ENCODE measurements at regions not wholly inside any gene's neighbourhood (a gene's known extent, or its start where the extent isn't known, plus 50 kb on each side); places are given as distances from the start of the nearest gene placed in this dataset.

DNA sequence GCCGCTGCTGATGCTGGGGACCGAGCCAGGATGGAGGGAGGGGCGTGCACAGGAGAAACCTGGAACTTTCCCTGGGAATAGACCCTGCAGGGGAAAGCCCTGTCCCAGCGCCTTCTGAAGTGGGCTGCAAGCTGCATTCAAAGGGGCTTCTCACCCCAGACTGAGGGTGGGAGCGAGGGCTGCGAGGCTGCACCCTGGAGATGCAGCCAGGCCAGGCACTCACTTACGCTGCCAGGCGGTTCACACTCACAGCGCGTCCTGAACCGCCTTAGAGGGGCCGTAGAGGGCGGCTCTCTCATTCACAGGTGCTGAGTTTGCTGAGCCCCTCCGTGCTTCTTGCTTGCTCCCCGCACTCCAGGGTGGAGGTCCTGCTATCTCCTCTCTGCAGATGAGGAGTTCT, 208.5 kb upstream of the C14orf180 start:
- no peak overlapping the region for H3K27ac Mint-ChIP-seq
- no peak overlapping the region for H3K4me3 Mint-ChIP-seq
- H3K4me1 Mint-ChIP-seq, result no peaks in the 10 kb centered on the region

DNA sequence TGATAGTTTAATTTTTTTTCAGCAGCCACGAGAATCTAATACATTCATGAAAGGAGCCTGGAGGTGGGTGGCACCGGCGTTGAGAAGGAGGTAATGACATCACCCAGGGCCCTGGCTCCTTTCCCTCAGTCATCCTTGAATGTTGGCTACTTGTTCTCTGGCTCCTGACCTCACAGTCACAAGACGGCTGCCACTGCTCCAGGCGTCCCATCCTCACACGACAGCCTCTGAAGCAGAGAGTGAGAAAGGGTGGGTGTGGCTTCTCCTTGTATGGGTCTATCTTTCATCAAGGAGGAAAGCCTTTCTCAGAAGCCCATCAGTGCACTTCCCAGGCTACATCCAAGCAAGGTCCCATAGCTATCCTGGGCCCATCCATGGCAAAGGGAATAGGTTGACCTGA, 207.6 kb upstream of the C14orf180 start:
- Mint-ChIP-seq H3K4me1 (no peaks in the 10 kb centered on the region), H3K27me3 (peaks cover 1% of the 10 kb centered on the region), H3K27ac (peak overlapping the region in 1 of 3 donors; percentile 63), H3K4me3 (peak overlapping the region in 1 of 4 donors; percentile 28), H3K9me3 (peaks cover 0 to 2% (median 0%) of the 10 kb centered on the region in 3 donors), H3K36me3 (no peaks in the 10 kb centered on the region)

More for the DNA sequence above, 208.5 kb upstream of the C14orf180 start:
- Mint-ChIP-seq H3K9me3 (no peaks in the 10 kb centered on the region), H3K36me3 (no peaks in the 10 kb centered on the region), H3K27me3 (peaks cover 3% of the 10 kb centered on the region)

DNA sequence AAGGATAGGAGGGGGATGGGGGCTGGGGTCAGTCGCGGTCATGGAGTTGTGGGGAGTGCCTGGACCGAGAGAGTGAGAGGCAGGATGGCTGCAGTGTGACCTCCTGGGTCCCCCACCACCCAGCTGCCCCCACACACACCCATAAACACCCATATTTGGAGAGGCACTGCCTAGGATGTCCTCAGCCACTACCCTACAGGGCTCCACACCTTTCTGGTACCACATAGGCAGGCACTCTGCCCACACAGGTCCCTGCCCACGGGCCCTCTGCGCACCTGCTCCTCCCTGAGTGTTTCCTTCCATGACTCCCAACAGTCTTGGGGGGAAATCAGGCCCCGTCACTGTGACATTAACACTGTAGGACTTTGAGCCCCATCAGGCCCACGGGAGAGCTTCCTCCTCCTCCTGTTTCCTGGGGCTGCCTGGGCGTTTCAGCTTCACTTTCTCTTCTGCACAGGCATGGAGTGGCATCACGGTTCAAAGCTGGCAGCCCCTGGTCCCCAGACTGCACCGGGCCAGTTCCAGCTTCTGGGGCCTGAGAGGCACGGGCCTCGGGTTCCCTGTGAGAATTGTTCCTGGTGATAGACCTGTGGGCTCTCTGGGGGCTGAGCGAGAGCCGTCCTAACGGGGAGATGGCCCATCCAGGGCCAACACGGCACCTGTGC, 207.0 kb upstream of the C14orf180 start:
- Mint-ChIP-seq H3K9me3 (peaks cover 0 to 2% (median 0%) of the 10 kb centered on the region in 3 donors), H3K4me1 (no peaks in the 10 kb centered on the region), H3K27ac (no peak overlapping the region), H3K36me3 (no peaks in the 10 kb centered on the region), H3K27me3 (peaks cover 5% of the 10 kb centered on the region), H3K4me3 (no peak overlapping the region)

DNA sequence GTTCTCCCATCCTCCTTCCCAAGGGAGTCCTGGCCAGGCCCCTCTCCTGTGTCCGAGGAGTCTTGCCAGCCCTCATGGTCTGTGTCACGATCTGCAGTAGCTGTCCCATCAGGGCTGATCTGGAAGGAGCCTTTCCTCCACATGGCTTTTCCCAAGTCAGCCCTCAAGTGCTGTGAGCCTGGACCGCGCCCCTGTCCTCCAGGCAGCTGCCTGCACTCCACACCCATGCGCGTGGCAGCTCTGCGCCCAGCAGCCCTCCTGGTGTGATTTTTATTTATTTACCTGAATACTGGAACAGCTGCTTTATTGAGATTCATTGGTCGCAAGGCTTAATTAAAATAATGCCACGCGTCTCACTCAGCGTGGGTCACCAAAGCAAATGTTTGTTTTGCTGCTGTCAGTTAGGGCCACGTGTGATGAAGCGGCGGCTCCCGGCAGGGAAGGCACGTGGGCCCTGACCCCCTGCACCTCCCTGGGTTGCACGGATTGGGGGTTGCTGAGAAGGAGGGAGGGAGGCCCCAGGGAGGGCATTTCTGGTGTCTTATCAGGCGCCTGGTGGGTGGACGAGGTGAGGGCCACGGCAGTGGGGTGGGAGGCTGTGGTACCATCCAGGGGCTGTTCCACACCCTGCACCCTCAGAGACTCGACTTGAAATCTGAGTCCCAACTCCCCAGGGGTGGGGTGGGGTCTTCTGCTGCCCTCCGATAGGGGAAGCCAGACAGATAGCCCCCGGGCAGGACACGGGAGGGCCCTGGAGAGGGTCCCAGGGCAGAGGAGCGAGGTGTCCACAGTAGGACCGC, 206.3 kb upstream of the C14orf180 start:
- Mint-ChIP-seq H3K27me3 (peaks cover 9% of the 10 kb centered on the region), H3K4me3 (no peak overlapping the region), H3K9me3 (peaks cover 0 to 2% (median 0%) of the 10 kb centered on the region in 3 donors), H3K36me3 (no peaks in the 10 kb centered on the region), H3K4me1 (no peaks in the 10 kb centered on the region), H3K27ac (no peak overlapping the region)

DNA sequence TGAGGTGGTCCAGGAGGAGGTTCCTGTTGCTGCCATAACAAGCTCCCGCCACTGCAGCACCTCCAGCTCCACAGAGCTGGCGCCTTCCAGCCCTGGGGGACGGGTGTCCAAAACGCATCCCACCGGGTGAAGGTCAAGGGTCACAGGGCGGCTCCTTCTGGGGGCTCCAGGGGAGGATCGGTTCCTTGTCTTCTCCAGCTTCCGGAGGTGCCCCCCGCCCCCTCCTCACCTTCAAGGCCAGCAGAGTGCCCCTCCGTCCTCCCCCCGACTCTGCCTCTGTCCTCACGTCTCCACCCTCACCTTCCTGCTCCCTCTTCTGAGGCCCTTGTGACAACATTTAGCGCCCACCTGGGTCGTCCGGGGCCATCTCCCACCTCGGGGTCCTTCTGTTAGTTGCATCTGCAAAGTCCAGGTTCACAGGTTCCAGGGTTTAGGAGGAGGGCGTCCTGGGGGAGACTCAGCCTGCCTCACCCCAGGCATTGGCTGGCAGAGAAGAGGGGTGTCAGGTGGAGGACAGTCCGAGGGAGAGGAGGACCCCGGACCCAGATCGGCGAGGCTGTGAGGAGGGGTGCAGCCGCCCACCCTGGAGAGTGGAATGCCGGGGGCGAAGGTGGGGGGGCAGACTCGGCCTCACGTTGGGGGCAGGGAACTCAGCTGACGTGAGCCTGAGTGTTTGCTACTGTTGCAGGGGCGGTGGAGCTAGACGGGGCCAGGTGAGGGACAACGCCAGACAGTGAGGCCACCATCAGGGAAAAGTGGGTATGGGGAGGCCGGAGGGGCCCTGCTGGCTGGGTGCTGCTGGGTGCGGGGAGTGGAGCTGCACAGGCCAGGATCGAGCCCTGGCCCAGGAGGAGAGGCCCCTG, 205.5 kb upstream of the C14orf180 start:
- H3K9me3 Mint-ChIP-seq, result peaks cover 0 to 2% (median 0%) of the 10 kb centered on the region in 3 donors
- peaks cover 8% of the 10 kb centered on the region for H3K27me3 Mint-ChIP-seq
- H3K4me3 Mint-ChIP-seq, result no peak overlapping the region
- no peak overlapping the region for H3K27ac Mint-ChIP-seq
- no peaks in the 10 kb centered on the region for H3K36me3 Mint-ChIP-seq
- no peaks in the 10 kb centered on the region for H3K4me1 Mint-ChIP-seq

DNA sequence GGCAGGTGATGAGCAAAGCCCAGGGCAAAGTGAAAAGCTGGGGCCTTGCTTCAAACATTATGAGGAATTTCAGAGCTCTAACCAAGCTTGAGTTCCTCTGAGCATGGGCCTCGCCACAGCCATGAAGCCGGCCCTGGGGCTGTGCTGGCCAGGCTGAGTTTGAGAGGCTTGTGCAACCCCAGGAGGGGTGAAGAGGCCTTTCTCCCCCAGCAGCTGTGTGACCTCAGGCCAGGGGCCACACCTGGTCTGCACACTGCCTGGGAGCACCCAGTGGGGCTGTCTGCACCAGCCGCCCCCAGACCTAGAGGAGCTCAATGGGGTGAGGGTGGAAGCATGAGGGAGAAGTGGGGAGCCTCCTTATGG, 204.9 kb upstream of the C14orf180 start:
- H3K27ac Mint-ChIP-seq, result no peak overlapping the region
- H3K9me3 Mint-ChIP-seq, result peaks cover 0 to 2% (median 2%) of the 10 kb centered on the region in 3 donors
- H3K36me3 Mint-ChIP-seq, result no peaks in the 10 kb centered on the region
- H3K4me3 Mint-ChIP-seq, result no peak overlapping the region
- H3K4me1 Mint-ChIP-seq, result no peaks in the 10 kb centered on the region
- peaks cover 13% of the 10 kb centered on the region for H3K27me3 Mint-ChIP-seq

DNA sequence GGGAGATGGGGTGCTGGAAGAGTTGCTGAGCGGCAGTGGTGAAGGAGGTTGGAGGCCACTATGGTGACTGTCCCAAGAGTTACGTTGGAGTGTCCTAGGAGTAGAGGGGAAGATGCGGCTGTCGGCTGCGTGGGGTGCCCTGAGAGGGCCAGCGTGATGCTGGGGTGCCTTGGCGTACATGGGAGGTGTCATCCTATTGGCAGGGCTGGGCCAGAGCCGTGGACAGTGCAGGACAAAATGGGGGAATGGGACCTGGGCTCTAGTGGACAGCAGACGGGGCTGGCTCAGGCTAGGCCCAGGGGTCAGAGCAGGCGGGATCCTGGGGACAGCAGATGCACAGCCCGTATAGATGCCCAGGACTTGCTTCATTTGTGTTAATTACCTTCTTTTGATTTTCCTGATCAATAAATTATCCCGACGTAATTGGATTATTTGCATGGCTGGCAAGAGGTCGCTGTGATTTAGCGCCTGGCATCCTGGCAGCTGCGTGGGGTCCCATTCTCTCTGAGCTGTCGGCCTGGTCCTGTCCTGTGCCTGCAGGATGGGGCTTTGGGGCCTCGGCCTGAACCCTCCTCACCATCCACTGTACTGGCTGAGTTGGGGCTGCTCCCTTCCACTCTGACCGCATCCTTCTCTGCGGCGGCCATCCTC, 203.9 kb upstream of the C14orf180 start:
- Mint-ChIP-seq H3K27me3 (peaks cover 20% of the 10 kb centered on the region), H3K9me3 (peaks cover 2 to 4% (median 2%) of the 10 kb centered on the region in 3 donors), H3K36me3 (no peaks in the 10 kb centered on the region), H3K4me3 (no peak overlapping the region), H3K27ac (no peak overlapping the region), H3K4me1 (no peaks in the 10 kb centered on the region)

DNA sequence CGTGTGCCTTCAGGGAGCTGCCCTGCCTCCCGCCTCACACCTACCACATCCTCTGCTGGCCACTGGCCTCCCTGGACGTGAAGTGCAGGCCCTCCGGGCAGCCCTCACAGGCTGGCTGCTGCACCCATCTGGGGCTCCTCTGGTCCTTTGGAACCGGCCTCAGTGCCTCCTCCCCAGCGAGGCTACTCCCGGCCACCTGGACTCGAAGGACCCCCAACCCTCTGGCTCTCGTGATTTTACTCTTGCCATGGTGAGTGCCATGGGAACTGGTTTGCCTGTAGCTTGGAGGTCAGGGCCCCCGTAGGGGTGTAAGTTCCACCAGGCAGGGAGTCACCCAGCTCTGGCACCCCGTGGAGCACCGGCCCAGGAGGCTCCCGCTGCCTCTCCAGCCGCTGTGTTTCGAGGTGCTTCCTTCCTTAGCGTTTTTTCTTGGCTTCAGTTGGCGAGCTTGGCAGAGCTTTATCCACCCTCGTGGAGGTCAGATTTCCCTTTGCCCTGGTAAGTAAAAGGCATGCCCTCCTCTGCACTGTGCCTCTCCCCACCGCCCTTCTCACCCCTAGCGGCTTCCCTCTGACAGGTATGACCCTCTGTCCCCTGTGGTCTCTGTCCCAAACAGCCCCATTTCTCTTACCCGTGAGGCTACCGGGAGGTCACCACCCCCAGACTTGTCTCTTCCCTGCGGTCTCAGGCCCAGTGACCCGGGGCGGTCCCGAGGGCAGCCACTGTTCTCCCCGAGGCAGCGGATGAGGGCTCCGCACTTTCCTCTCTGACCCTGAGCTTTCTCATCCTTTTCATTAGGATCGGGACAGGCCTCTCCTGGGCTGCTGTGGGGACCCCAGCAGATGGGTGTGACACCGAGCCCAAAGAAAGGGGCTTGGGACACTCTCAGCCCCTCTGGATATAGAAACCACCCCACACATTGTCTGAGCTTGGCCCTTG, 203.1 kb upstream of the C14orf180 start:
- no peak overlapping the region for H3K27ac Mint-ChIP-seq
- peaks cover 0 to 4% (median 0%) of the 10 kb centered on the region in 3 donors for H3K4me1 Mint-ChIP-seq
- peaks cover 24% of the 10 kb centered on the region for H3K27me3 Mint-ChIP-seq
- peak overlapping the region in 1 of 4 donors; percentile 43 for H3K4me3 Mint-ChIP-seq
- H3K9me3 Mint-ChIP-seq, result peaks cover 2 to 11% (median 7%) of the 10 kb centered on the region in 3 donors
- no peaks in the 10 kb centered on the region for H3K36me3 Mint-ChIP-seq

DNA sequence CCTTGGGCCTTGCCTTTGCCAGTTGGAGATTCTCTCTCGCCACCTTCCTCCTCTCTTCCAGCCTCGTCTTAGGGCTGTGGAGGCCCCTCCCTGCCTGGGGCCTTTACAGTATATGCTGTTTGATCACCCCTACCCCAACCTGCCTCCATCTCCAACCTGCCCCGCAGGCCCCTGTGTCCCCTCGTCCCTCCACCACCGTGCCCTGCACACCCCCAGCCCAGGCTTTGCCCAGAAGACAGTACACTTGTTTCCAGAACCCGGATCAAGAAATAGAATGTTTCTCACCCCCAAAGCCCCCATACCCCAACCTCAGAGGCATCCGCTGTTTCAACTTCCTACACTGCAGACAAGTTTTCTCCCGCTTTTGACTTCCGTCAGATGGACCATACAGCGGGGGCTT, 202.3 kb upstream of the C14orf180 start:
- no peak overlapping the region for H3K4me3 Mint-ChIP-seq
- no peak overlapping the region for H3K27ac Mint-ChIP-seq
- peaks cover 0 to 5% (median 0%) of the 10 kb centered on the region in 3 donors for H3K4me1 Mint-ChIP-seq
- H3K36me3 Mint-ChIP-seq, result peaks cover 2% of the 10 kb centered on the region
- H3K9me3 Mint-ChIP-seq, result peaks cover 2 to 13% (median 7%) of the 10 kb centered on the region in 3 donors
- peaks cover 25% of the 10 kb centered on the region for H3K27me3 Mint-ChIP-seq

DNA sequence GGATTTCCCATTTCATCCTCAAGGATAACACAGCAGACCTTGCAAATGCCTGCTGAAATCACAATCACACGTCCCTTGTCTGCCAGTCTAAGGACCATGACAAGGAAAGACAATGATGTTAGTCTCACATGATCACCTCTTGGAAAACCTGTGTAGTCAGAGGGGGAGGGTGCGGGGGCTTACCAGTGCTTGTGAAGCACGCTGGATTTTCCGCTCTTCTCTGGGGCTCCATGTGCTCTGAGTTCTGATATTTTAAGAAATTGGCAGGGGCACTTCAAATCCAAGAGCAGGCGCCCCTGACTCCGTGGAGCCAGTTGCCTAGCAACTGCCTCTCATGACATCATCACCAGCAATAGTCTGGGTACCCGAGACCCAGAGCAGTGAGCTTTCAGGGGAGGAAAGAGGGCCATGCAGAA, 200.9 kb upstream of the C14orf180 start:
- no peak overlapping the region for H3K4me3 Mint-ChIP-seq
- H3K36me3 Mint-ChIP-seq, result peaks cover 2% of the 10 kb centered on the region
- peaks cover 25% of the 10 kb centered on the region for H3K27me3 Mint-ChIP-seq
- peaks cover 0 to 5% (median 0%) of the 10 kb centered on the region in 3 donors for H3K4me1 Mint-ChIP-seq
- H3K9me3 Mint-ChIP-seq, result peaks cover 2 to 13% (median 7%) of the 10 kb centered on the region in 3 donors
- H3K27ac Mint-ChIP-seq, result no peak overlapping the region

DNA sequence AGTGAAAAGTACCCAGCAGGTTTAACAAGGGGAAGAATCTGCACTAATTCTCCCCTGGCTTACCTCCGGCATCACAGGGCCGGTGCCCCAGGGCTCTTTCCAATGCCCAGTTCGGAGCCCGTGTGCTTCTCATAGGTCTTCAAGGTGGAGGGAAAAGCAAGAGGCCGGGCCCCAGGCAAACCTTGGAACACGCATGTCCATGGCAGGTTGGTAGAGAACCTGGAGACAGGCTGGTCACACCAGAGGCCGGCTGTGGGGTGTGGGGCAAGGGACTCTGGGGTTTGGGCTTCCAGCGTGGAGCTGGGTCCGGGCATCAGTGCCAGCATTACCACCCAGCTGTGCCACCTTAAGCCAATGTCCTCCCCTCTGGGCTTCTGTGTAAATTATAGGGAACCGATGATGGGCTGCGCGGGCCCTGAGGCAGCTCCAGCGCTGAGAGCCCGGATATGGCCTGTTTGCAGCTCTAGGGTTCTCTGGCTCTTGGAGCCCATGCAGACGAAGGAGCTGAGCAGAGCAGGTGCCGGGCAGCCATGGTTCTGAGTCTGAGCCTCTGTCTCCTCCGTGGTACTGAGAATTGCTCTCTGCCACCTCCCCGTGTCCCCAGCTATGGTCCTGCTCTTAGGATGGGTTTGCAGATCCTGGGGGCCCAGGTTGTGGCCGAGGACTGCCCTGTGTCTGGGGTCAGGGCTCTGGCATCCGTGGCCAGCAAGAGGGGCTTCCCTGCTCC, 197.0 kb upstream of the C14orf180 start:
- H3K4me1 Mint-ChIP-seq, result peaks cover 11 to 20% (median 17%) of the 10 kb centered on the region in 3 donors
- H3K4me3 Mint-ChIP-seq, result no peak overlapping the region
- no peak overlapping the region for H3K27ac Mint-ChIP-seq
- H3K36me3 Mint-ChIP-seq, result peaks cover 2% of the 10 kb centered on the region
- peaks cover 27% of the 10 kb centered on the region for H3K27me3 Mint-ChIP-seq
- peaks cover 2 to 13% (median 5%) of the 10 kb centered on the region in 3 donors for H3K9me3 Mint-ChIP-seq

DNA sequence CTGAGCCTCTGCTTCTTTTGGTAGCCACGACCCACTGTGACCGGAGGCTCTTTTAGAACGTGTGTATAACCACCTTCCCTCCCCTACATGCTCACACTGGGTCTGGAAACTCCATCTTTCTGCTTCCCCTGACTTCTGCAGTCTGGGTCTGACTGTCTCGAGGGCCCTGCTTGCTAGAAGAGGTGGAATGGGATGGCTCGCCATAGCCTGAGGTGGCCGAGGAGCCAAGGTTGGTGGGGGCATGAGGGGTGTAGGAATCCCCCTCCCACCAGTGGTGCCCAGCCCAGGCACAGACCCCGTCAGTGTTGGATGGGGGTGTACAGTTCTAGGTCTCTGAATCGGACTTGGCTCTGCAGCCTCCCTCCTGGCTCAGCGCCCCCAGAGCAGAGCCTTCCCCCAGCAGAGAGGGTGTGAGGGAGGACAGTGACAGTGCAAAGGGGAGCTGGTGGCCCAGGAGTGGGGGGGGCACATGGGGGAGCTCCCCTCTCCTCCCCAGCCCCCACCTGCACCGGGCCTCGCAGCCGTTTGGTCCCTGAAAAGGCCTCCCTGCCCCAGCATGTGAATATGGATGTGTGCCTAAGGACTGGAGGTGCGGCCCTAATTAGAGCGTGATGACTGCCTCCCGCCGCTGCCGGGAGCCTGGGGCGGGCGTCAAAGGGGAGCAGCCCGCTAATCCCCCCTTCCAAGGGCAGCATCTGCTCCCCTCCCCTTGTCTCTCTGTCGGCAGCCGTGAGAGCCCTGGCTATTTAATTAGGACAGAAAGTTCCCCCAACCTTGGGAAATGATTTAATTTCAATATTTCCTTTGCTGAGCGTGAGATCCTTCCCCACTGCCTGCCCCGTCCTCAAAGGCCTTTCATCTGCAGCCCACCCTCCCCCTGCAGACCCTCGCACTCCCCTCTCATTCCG, 196.2 kb upstream of the C14orf180 start:
- Mint-ChIP-seq H3K27ac (no peak overlapping the region), H3K4me3 (no peak overlapping the region), H3K4me1 (peaks cover 11 to 20% (median 17%) of the 10 kb centered on the region in 3 donors), H3K36me3 (peaks cover 2% of the 10 kb centered on the region), H3K9me3 (peaks cover 2 to 13% (median 5%) of the 10 kb centered on the region in 3 donors), H3K27me3 (peaks cover 23% of the 10 kb centered on the region)
